ENCODE measurements at regions not wholly inside any gene's neighbourhood (a gene's known extent, or its start where the extent isn't known, plus 50 kb on each side); places are given as distances from the start of the nearest gene placed in this dataset.
"Not testable (repeated sequence)": the region's sequence is repeated elsewhere in the genome, so short reads cannot be mapped to it uniquely, and the experiment has no call there.

DNA sequence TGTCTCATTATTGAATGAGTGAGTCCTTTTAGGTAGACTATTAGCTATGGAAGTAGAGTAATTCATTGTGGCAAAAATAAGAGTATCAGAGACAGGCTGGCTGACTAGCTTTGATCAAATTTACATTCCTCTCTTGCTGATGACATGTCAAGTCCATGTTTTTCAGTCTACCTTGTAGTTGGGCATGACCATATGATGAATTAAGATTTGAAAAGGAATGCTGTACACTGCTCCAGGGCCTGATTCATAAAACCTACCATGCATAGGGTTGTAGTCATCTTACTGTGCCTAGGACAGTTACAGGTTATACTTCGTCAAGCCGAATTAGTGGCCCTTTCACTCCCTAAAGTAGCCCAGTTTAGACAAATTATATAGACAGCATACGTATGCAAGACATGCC lies 545.7 kb upstream of the MIS18BP1 start:
- Histone ChIP-seq H3K36me3 (ENCODE audit: control insufficient read depth in 4 of 4, insufficient read depth in 3 of 4, low read depth in 1 of 4, low read length in 3 of 4) (no peaks in the 10 kb centered on the region), H3K4me1 (ENCODE audit: control insufficient read depth in 4 of 4, insufficient read depth in 4 of 4, low read length in 3 of 4) (no peaks in the 10 kb centered on the region), H3K4me3 (ENCODE audit: low read depth in 1 of 3, low read length in 3 of 3) (no peak overlapping the region), H3K9me3 (ENCODE audit: control insufficient read depth in 4 of 4, low read length in 3 of 4) (peaks cover 0 to 4% (median 0%) of the 10 kb centered on the region in 4 donors), H3K27me3 (ENCODE audit: control insufficient read depth in 4 of 4, insufficient read depth in 4 of 4, low read length in 3 of 4) (peaks cover 0 to 2% (median 0%) of the 10 kb centered on the region in 4 donors), H3K27ac (ENCODE audit: low read depth in 1 of 2, low read length in 2 of 2) (no peak overlapping the region), H3K9ac (ENCODE audit: low read depth in 1 of 2, low read length in 2 of 2) (no peak overlapping the region)
- WGBS = 79% methylated on average over 3 of the region's 3 CpGs
- no peak for TF ChIP-seq MAX (IDR thresholded peaks at IDR 0.05)
- no peak for TF ChIP-seq TAF1 (conservative IDR thresholded peaks at IDR 0.05)
- TF ChIP-seq JUND (IDR thresholded peaks at IDR 0.05) = no peak
- TF ChIP-seq EGR1 (IDR thresholded peaks at IDR 0.05; ENCODE audit: low read depth in 2 of 2) = no peak
- TF ChIP-seq HNF4A (conservative IDR thresholded peaks at IDR 0.05) = no peak
- no peak for TF ChIP-seq FOXA1 (IDR thresholded peaks at IDR 0.05)
- no peak for TF ChIP-seq GABPA (IDR thresholded peaks at IDR 0.05 in 1 of 2, conservative IDR thresholded peaks at IDR 0.05 in 1 of 2)
- no peak for TF ChIP-seq NR2F2 (IDR thresholded peaks at IDR 0.05)
- TF ChIP-seq ATF3 (IDR thresholded peaks at IDR 0.05) = no peak
- no peak for DNase-seq (ENCODE audit: low spot score)

DNA sequence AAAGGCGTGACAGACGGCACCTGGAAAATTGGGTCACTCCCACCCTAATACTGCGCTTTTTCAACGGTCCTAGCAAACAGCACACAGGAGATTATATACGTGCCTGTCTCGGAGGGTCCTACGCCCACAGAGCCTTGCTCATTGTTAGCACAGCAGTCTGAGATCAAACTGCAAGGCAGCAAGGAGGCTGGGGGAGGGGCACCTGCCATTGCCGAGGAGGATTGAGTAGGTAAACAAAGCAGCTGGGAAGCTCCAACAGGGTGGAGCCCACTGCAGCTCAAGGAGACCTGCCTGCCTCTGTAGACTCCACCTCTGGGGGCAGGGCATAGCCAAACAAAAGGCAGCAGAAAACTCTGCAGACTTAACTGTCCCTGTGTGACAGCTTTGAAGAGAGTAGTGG lies 543.0 kb upstream of the MIS18BP1 start:
- not testable (repeated sequence) for H3K9me3 ChIP-seq (ENCODE audit: control insufficient read depth in 4 of 4, low read length in 3 of 4); DNase-seq (ENCODE audit: low spot score); H3K27ac ChIP-seq (ENCODE audit: low read depth in 1 of 2, low read length in 2 of 2); H3K4me3 ChIP-seq (ENCODE audit: low read depth in 1 of 3, low read length in 3 of 3); H3K4me1 ChIP-seq (ENCODE audit: control insufficient read depth in 4 of 4, insufficient read depth in 4 of 4, low read length in 3 of 4); H3K27me3 ChIP-seq (ENCODE audit: control insufficient read depth in 4 of 4, insufficient read depth in 4 of 4, low read length in 3 of 4); H3K36me3 ChIP-seq (ENCODE audit: control insufficient read depth in 4 of 4, insufficient read depth in 3 of 4, low read depth in 1 of 4, low read length in 3 of 4); H3K9ac ChIP-seq (ENCODE audit: low read depth in 1 of 2, low read length in 2 of 2)
- 73% methylated on average over 8 of the region's 8 CpGs for WGBS

DNA sequence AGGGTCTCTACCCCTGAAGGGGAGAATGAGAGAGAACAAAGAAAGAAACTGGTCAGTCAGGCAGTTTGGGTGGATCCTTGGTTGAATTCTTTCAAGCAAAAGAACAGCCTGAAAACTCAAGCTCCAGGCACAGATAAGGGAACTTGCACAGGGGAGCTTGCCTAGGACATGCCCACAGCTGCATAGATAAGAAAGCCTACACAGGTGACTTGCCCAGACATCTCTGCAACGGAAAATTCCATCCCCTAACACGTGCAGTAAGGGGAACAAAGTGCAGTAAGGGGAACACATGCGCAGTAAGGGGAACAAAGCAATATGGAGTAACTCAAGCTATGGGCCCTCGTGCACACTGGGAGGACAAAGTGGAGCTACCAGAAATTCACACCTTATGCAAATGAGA lies 540.1 kb upstream of the MIS18BP1 start:
- Histone ChIP-seq H3K4me1 (ENCODE audit: control insufficient read depth in 4 of 4, insufficient read depth in 4 of 4, low read length in 3 of 4) (no peaks in the 10 kb centered on the region), H3K9ac (ENCODE audit: low read depth in 1 of 2, low read length in 2 of 2) (no peak overlapping the region), H3K27ac (ENCODE audit: low read depth in 1 of 2, low read length in 2 of 2) (no peak overlapping the region), H3K27me3 (ENCODE audit: control insufficient read depth in 4 of 4, insufficient read depth in 4 of 4, low read length in 3 of 4) (peaks cover 0 to 2% (median 0%) of the 10 kb centered on the region in 4 donors), H3K9me3 (ENCODE audit: control insufficient read depth in 4 of 4, low read length in 3 of 4) (peaks cover 0 to 11% (median 2%) of the 10 kb centered on the region in 4 donors), H3K36me3 (ENCODE audit: control insufficient read depth in 4 of 4, insufficient read depth in 3 of 4, low read depth in 1 of 4, low read length in 3 of 4) (no peaks in the 10 kb centered on the region), H3K4me3 (ENCODE audit: low read depth in 1 of 3, low read length in 3 of 3) (no peak overlapping the region)
- 62% methylated on average over 4 of the region's 4 CpGs for WGBS
- TF ChIP-seq FOXA1 (IDR thresholded peaks at IDR 0.05) = no peak
- no peak for TF ChIP-seq ZBTB33 (IDR thresholded peaks at IDR 0.05)
- TF ChIP-seq MAX (IDR thresholded peaks at IDR 0.05) = no peak
- TF ChIP-seq FOXA2 (IDR thresholded peaks at IDR 0.05) = no peak
- no peak for TF ChIP-seq RXRA (IDR thresholded peaks at IDR 0.05)
- no peak for TF ChIP-seq TAF1 (conservative IDR thresholded peaks at IDR 0.05)
- TF ChIP-seq GABPA (IDR thresholded peaks at IDR 0.05 in 1 of 2, conservative IDR thresholded peaks at IDR 0.05 in 1 of 2) = no peak
- TF ChIP-seq JUND (IDR thresholded peaks at IDR 0.05) = no peak
- TF ChIP-seq, protein P1, sequence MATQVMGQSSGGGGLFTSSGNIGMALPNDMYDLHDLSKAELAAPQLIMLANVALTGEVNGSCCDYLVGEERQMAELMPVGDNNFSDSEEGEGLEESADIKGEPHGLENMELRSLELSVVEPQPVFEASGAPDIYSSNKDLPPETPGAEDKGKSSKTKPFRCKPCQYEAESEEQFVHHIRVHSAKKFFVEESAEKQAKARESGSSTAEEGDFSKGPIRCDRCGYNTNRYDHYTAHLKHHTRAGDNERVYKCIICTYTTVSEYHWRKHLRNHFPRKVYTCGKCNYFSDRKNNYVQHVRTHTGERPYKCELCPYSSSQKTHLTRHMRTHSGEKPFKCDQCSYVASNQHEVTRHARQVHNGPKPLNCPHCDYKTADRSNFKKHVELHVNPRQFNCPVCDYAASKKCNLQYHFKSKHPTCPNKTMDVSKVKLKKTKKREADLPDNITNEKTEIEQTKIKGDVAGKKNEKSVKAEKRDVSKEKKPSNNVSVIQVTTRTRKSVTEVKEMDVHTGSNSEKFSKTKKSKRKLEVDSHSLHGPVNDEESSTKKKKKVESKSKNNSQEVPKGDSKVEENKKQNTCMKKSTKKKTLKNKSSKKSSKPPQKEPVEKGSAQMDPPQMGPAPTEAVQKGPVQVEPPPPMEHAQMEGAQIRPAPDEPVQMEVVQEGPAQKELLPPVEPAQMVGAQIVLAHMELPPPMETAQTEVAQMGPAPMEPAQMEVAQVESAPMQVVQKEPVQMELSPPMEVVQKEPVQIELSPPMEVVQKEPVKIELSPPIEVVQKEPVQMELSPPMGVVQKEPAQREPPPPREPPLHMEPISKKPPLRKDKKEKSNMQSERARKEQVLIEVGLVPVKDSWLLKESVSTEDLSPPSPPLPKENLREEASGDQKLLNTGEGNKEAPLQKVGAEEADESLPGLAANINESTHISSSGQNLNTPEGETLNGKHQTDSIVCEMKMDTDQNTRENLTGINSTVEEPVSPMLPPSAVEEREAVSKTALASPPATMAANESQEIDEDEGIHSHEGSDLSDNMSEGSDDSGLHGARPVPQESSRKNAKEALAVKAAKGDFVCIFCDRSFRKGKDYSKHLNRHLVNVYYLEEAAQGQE (IDR thresholded peaks at IDR 0.05) = no peak
- TF ChIP-seq ATF3 (IDR thresholded peaks at IDR 0.05) = no peak
- DNase-seq (ENCODE audit: low spot score) = no peak

Measured in liver (tissue), 7 donors.